Liver (tissue), 8 donors: ENCODE measurements at regions not wholly inside any gene's neighbourhood (a gene's known extent, or its start where the extent isn't known, plus 50 kb on each side); places are given as distances from the start of the nearest gene placed in this dataset.

Experiments used
- DNase-seq: peaks from one replicate; pipeline ENCODE4 v3.0.0-alpha.2; 2017; ENCODE audit warnings: low spot score
- H3K27ac ChIP-seq, 2 donors: one replicate each; pipeline ENCODE4 v1.7.0; 2013; ENCODE audit warnings: inconsistent platforms in 2 of 2, low read length in 2 of 2, control low read depth in 1 of 2, low read depth in 1 of 2, mild to moderate bottlenecking in 1 of 2
- H3K27me3 ChIP-seq, 4 donors: one replicate each; pipeline versions ENCODE4 v1.6.1 to v1.7.0; 2013; ENCODE audit warnings: low read length in 3 of 4, inconsistent platforms in 1 of 4, mild to moderate bottlenecking in 1 of 4, moderate library complexity in 1 of 4; ENCODE audit not compliant: control insufficient read depth in 4 of 4, insufficient read depth in 4 of 4
- H3K36me3 ChIP-seq, 4 donors: one replicate each; pipeline versions ENCODE4 v1.6.1 to v1.7.0; 2013; ENCODE audit warnings: low read length in 3 of 4, mild to moderate bottlenecking in 3 of 4, low read depth in 1 of 4, moderate library complexity in 1 of 4; ENCODE audit not compliant: control insufficient read depth in 4 of 4, insufficient read depth in 3 of 4
- H3K4me1 ChIP-seq, 4 donors: one replicate each; pipeline versions ENCODE4 v1.6.1 to v1.7.0; 2013; ENCODE audit warnings: low read length in 3 of 4, mild to moderate bottlenecking in 3 of 4, moderate library complexity in 1 of 4; ENCODE audit not compliant: control insufficient read depth in 4 of 4, insufficient read depth in 4 of 4
- H3K4me3 ChIP-seq, 3 donors: one replicate each; pipeline versions ENCODE4 v1.6.1 to v1.7.0; 2013; ENCODE audit warnings: low read length in 3 of 3, control low read depth in 1 of 3, low read depth in 1 of 3, mild to moderate bottlenecking in 1 of 3
- H3K9ac ChIP-seq, 2 donors: one replicate each; pipeline ENCODE4 v1.7.0; 2013; ENCODE audit warnings: low read length in 2 of 2, mild to moderate bottlenecking in 2 of 2, moderate library complexity in 2 of 2, control low read depth in 1 of 2, low read depth in 1 of 2
- H3K9me3 ChIP-seq, 4 donors: one replicate each; pipeline versions ENCODE4 v1.6.1 to v1.7.0; 2013; ENCODE audit warnings: low read length in 3 of 4; ENCODE audit not compliant: control insufficient read depth in 4 of 4
- ATF3 ChIP-seq: IDR thresholded peaks from 2 replicates; pipeline ENCODE4 v1.6.1; 2016; ENCODE audit warnings: antibody characterized with exemption
- CTCF ChIP-seq: fragments of 150-350 bp; IDR thresholded peaks from 2 replicates; pipeline ENCODE4 v1.5.1; 2017; ENCODE audit warnings: improper control_type of control experiment, low read depth, low read length; ENCODE audit not compliant: missing input control
- FOXA2 ChIP-seq: IDR thresholded peaks from 2 replicates; pipeline ENCODE4 v1.6.1; 2016; ENCODE audit warnings: antibody characterized with exemption
- GABPA ChIP-seq, 2 donors: IDR thresholded peaks in 1 of 2; conservative IDR thresholded peaks in 1 of 2; 2 replicates each; pipeline ENCODE4 v1.6.1; 2016; ENCODE audit warnings: antibody characterized with exemption in 2 of 2, mild to moderate bottlenecking in 1 of 2, moderate library complexity in 1 of 2
- HNF4A ChIP-seq, 2 donors: conservative IDR thresholded peaks; 2 replicates each; pipeline ENCODE4 v1.6.1; 2016; ENCODE audit warnings: antibody characterized with exemption in 2 of 2, mild to moderate bottlenecking in 2 of 2
- JUND ChIP-seq, 2 donors: IDR thresholded peaks; 2 replicates each; pipeline ENCODE4 v1.6.1; 2016; ENCODE audit warnings: antibody characterized with exemption in 2 of 2
- MAX ChIP-seq: IDR thresholded peaks from 2 replicates; pipeline ENCODE4 v1.6.1; 2016; ENCODE audit warnings: antibody characterized with exemption
- NR2F2 ChIP-seq: IDR thresholded peaks from 2 replicates; pipeline ENCODE4 v1.6.1; 2016; ENCODE audit warnings: antibody characterized with exemption
- RAD21 ChIP-seq, 2 donors: IDR thresholded peaks; 2 replicates each; pipeline ENCODE4 v1.6.1; 2016; ENCODE audit warnings: antibody characterized with exemption in 2 of 2, mild to moderate bottlenecking in 2 of 2
- REST ChIP-seq: IDR thresholded peaks from 2 replicates; pipeline ENCODE4 v1.6.1; 2016; ENCODE audit warnings: antibody characterized with exemption, mild to moderate bottlenecking
- SP1 ChIP-seq: IDR thresholded peaks from 2 replicates; pipeline ENCODE4 v1.6.1; 2018; ENCODE audit warnings: antibody characterized with exemption, mild to moderate bottlenecking
- YY1 ChIP-seq: IDR thresholded peaks from 2 replicates; pipeline ENCODE4 v1.6.1; 2016; ENCODE audit warnings: antibody characterized with exemption, mild to moderate bottlenecking
- ZBTB33 ChIP-seq: IDR thresholded peaks from 2 replicates; pipeline ENCODE4 v1.6.1; 2016; ENCODE audit warnings: antibody characterized with exemption
- WGBS: extraction: QIAGEN DNeasy Blood & Tissue Kit; methylation state at CpG from one replicate; pipeline ENCODE4 v1.1.7; 2013; 5-methylcytosine and 5-hydroxymethylcytosine counted together
- donor health status: healthy.
- donor health status: healthy.
- donor health status: healthy.
- donor health status: healthy.
- donor health status: healthy.

GRCh38 chr2:71923887-71924533 lies 223.7 kb downstream of the CYP26B1 start (continued):
- no peak for TF ChIP-seq MAX

- no peak for TF ChIP-seq YY1
- TF ChIP-seq ATF3: no peak
- no peak for TF ChIP-seq GABPA (IDR thresholded peaks at IDR 0.05 in 1 of 2, conservative IDR thresholded peaks at IDR 0.05 in 1 of 2)
- no peak for TF ChIP-seq SP1
- TF ChIP-seq RAD21 (IDR thresholded peaks at IDR 0.05): no peak
- TF ChIP-seq REST: no peak
- no peak for TF ChIP-seq ZBTB33
- TF ChIP-seq JUND (IDR thresholded peaks at IDR 0.05): no peak
- TF ChIP-seq MAX: no peak
- TF ChIP-seq FOXA2: no peak
- no peaks in the 10 kb centered on the region for H3K27me3 ChIP-seq
- H3K27ac ChIP-seq: no peak overlapping the region
- H3K36me3 ChIP-seq: no peaks in the 10 kb centered on the region
- no peak overlapping the region for H3K9ac ChIP-seq
- no peak overlapping the region for H3K4me3 ChIP-seq
- H3K4me1 ChIP-seq: no peaks in the 10 kb centered on the region
- H3K9me3 ChIP-seq: peaks cover 0 to 3% (median 0%) of the 10 kb centered on the region in 4 donors
- DNase-seq: no peak
These were observed 224.5 kb downstream of the CYP26B1 start for GRCh38 chr2:71923143-71923525.

- no peak overlapping the region for H3K27ac ChIP-seq
- H3K9ac ChIP-seq: no peak overlapping the region
- no peak for TF ChIP-seq ATF3
- no peak for TF ChIP-seq NR2F2
- no peak for TF ChIP-seq MAX
- no peak for TF ChIP-seq HNF4A (conservative IDR thresholded peaks at IDR 0.05)
- TF ChIP-seq CTCF: no peak
- TF ChIP-seq REST: no peak
- H3K9me3 ChIP-seq: peaks cover 0 to 3% (median 1%) of the 10 kb centered on the region in 4 donors
- H3K36me3 ChIP-seq: no peaks in the 10 kb centered on the region
- no peaks in the 10 kb centered on the region for H3K27me3 ChIP-seq
- 80% methylated on average over 7 of the region's 7 CpGs for WGBS
- H3K4me1 ChIP-seq: no peaks in the 10 kb centered on the region
- H3K4me3 ChIP-seq: no peak overlapping the region
- peak; percentile 17 for DNase-seq
These were observed 225.0 kb downstream of the CYP26B1 start for GRCh38 chr2:71922499-71923142.
